Stimulated activated CD8-positive, alpha-beta memory T cell treated with anti-CD3 and anti-CD28 coated beads, Interleukin-15, amount 100 ng/mL, for 24 hours (primary cell): ENCODE measurements at regions not wholly inside any gene's neighbourhood (a gene's known extent, or its start where the extent isn't known, plus 50 kb on each side); places are given as distances from the start of the nearest gene placed in this dataset.

Source experiments
- DNase-seq: peaks from one replicate; pipeline ENCODE4 v3.0.0-alpha.2; 2020; ENCODE audit warnings: low read depth

DNA sequence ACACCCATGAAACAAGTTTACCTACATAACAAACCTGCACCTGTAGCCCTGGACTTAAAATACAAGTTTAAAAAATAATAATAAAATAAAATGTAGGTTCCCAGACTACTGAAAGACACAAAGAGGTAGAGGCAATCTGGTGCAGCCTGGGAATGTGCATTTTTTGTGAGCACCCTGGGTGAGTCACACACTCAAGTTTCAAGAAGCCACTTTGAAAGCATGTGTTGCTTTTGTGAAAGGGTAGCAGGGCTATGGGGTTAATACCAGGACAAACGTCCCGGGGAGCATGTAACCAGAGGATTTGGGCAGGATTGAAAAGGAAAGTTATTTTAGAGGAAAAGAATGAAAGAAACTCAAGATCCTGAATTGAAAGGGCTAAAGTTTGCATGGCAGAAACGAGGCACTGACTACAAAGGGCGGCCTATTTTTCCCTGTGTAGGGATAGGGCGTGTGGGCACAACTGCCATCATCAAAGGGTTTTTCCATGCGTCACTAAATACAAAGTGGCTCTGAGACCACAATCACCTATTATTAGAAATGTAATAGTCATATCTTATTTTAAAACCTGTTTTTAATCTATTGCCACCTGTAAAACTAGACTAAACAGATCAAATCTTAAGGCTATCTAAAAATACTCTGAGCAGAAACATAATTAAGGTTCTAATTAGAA is 314.9 kb downstream of the COG6 start:
- DNase-seq: no peak

- DNase-seq: no peak
Observed at GRCh38 chr13:39971526-39971925, 316.1 kb downstream of the COG6 start.

GRCh38 chr13:39976481-39976880 is 321.0 kb downstream of the COG6 start:
- no peak for DNase-seq

- no peak for DNase-seq
Observed at GRCh38 chr13:39981056-39981455, 325.6 kb downstream of the COG6 start.

DNA sequence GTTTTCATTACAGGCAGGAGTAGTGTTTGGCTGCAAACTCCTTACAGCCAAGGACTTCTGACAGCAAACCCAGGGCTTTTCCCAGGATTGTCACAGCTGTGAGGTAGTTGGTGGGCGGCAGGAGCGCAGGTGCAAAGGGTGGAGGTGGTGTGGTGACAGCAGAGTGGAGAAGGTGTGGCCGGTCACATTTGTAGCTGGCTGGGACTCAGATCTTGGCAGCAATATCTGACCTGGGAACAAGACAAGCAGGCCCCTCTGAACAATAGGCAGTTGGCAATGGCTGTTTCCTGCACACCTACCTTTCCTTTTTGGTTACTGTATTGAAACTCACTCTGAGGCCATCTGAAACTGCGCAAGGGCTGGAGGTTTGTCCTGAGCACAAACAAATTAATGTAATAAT is 327.3 kb downstream of the COG6 start:
- no peak for DNase-seq

DNA sequence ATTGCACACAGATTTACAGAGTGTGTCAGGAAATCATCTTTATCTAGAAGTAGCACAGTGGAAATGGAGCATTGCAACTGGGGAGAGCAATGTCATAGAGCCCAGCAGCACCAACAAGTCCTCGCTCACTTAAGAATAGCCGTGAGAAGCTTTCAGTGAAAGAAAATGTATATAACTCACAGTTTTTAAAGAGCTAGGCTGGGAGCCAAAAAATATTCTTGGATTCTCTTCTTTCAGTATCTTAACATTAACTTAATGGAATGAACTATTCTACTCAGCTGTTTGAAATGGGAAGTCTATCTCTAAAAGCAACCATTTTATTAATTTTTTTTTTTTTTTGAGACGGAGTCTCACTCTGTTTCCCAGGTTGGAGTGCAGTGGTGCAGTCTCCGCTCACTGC is 329.6 kb downstream of the COG6 start:
- no peak for DNase-seq

DNA sequence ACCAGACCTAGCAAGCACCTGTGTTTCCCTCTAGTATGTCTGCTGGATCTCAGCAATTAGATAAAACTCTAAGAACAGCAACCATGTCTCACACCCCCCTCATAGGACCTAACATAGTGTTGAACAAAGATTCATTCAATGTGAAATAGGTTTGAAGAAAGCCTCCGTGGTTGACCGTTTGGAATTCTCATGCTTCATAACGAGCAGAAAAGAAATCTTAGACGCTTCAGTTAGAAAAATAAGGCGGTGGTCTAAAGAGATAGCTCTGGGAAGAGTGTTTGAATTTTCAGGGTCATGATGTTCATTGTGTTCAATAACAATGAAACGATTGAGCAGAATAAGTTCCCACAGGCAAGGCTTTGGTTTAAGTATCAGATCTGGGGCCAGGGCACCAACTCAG is 332.9 kb downstream of the COG6 start:
- DNase-seq: no peak

GRCh38 chr13:39998166-39998565 is 342.7 kb downstream of the COG6 start:
- DNase-seq: no peak

- DNase-seq: no peak
Observed at GRCh38 chr13:40002016-40002415, 346.6 kb downstream of the COG6 start.

DNA sequence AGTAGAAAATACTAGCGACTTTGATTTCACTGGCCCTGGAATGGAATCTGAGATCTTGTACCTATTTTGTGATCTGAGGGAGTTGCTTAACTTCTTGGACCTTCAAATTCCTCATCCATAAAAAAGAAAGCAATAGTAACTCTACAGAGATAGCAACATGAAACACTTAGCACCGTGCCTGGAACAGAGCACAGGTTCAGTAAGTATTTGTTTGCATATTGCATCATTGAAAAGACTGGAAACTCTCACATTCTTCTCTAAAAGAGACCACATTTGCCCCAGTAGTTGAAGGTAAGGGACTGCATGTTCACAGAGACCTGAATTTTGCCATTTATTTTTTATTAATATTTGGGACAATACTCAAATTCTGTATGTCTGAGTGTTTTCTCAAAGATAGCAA is 358.1 kb downstream of the COG6 start:
- no peak for DNase-seq

DNA sequence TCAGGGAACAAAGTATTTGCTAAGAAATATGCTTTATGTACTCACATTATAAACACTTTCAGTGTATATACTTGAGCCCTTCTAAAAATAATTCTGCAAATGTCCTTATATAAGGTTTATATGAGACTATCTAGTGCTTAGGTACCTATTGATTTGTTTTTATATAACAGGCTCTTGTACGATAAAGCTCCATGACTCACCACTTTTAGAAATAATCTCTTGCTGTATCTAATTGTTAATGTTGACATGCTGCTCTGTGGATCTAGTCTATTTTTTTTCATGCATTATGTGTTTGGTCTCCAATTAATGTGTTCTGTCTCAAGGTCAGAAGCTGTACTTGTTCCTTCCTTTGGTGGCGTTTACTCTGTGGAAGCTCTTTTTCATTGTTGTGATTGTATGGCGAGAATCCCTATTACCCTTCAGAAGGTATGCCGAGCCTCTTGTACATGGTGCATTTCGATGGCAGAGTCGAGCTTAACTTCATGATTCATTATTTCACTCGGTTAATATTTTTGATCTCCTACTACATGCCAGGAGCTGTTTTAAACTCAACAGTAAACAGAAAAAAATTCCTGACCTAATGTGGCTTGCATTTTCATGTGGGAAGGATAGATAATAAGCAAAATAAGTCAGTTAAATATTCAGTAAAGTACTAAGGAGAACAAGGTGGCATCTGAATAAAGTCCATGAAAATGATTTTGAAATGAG is 361.6 kb downstream of the COG6 start:
- DNase-seq: no peak

GRCh38 chr13:40017662-40018262 is 362.3 kb downstream of the COG6 start:
- no peak for DNase-seq

- no peak for DNase-seq
Observed at GRCh38 chr13:40023595-40024203, 368.2 kb downstream of the COG6 start.

- DNase-seq: no peak
Observed at GRCh38 chr13:40024204-40024966, 368.9 kb downstream of the COG6 start.

DNA sequence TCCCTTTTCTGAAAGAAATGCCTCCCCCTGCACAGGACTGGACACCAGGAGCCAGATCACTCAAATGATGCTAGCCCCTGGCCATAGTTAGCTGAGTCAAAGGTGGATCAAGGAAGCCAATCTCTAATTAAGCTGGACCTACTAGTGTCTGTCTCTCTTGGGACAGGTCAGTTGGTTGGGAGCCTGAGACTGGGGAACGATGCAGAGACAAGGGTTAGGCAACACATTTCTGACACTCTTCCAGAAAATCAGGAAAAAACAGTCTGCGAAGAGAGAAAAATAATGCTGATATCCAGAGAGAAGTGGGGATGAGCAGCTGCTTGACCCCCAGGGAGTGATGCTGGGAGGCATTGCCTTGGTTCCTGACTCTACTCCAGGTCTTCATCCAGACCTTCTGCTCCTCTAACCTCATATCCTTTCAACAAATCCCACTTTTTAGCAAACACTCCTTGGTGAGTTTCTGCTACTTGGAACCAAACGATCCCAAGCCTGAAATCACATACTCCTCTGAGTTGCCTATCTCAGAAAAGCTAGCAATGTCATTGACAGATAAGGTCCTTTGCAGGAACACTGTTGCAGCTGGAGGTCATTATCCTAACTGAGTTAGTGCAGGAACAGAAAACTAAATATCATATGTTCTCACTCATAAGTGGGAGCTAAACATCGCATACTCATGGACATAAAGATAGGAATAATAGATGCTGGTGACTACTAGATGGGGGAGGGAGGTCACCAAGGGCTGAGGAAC is 369.7 kb downstream of the COG6 start:
- no peak for DNase-seq

DNA sequence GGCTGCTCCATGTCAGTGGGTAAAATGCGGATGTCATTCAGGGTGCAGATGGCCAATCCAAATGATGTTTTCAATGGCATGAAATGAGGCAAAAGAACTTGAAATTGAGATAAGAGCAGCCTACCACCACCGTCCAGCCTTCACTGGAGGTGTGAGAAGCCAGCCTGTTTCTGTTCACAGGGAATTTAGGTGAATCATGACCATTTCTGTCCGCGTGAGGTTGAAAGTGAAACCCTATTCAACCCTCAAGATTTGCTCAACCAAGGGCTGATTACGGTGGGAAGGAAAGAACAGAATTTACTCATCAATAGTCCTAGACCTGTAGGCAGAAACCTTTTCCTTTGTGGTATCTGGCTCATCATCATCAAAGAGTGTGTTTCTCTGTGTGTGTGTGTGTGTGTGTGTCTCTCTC is 370.7 kb downstream of the COG6 start:
- DNase-seq: no peak

GRCh38 chr13:40026741-40027140 is 371.3 kb downstream of the COG6 start:
- peak; percentile 15 for DNase-seq

DNA sequence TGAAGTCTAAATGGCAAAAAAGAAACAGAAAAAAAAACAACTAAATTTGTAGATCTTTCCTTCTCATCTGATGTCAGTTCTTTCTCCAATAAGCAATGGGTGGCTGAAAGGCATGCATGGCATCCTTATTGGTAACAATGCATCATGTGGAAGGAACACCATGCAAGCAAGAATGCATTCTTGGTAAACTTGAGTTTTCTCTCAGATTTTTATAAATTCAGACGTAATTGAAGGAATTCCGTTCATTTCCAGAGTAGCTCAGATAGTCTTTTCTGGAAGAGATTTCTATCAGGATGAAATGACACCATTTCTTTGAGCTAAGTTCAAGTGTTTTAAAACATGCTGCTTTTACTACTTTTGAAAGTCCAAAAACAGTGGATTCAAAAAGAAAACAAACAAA is 373.0 kb downstream of the COG6 start:
- no peak for DNase-seq

DNA sequence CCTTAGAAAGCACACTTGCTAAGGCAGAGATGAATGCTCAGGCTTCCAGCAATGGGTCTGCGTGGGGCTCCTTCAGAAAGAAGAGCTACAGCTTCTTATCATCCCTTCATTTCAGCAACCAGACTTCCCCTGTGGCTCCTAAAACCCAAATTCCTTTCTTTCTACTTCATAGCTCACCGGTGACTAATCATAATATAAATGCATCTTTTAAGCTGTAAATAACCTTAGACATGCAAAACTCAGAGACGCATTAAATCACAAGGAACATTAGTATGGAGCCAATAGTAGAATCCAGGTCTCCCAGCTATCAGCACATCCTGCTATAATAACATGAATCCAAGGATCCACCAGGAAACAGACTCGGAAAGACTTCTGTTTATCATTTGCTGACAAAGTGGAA is 375.6 kb downstream of the COG6 start:
- DNase-seq: no peak

GRCh38 chr13:40039061-40039460 is 383.6 kb downstream of the COG6 start:
- DNase-seq: no peak

DNA sequence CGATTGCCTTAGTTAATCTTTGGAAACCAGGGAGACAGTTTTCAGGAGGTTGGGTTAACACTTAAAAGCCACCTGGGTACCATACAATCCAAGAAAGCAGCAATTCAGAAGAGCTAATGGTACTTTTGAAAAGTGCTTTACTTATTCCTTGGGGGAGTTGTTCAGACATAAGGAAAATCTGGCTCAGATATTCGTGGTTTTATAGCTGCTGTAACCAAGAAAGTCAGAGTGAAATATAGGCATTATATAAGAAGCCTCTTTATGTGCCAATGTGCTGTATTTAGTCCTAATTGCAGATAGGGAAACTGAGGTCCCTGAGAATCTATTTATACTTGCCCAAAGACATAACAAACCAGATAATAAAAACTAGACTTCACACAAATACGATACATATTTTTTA is 387.5 kb downstream of the COG6 start:
- no peak for DNase-seq

DNA sequence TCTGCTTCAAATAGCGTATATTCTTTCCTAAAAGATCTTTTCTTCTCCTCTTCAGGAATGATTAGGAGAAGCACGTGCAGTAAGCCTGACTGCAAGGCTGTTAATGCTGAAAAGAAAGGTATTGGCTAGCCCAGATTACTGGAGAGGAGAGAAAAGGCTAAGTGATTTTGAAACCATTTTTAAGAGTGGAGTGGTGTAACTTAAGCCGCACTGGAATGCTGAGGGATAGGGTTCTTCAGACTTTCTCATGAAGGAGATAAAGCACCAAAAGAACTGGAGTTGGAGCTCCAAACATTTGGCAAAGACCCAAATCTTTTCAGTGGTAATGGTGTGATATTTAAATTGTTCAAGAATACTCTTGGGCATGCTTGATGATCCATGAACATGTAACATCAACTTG is 388.3 kb downstream of the COG6 start:
- DNase-seq: no peak
